Common myeloid progenitor, CD34-positive (primary cell): ENCODE measurements at regions not wholly inside any gene's neighbourhood (a gene's known extent, or its start where the extent isn't known, plus 50 kb on each side); places are given as distances from the start of the nearest gene placed in this dataset.

Experiments used
- CTCF ChIA-PET: fragments of 350-600 bp; sonication (Branson Sonifier 250); formaldehyde crosslinking; loops from one replicate; lab custom pipeline; 2021; ENCODE audit warnings: antibody characterized with exemption; lab: Charles Lee
- POLR2A ChIA-PET: fragments of 350-600 bp; sonication (Branson Sonifier 250); formaldehyde crosslinking; loops from one replicate; lab custom pipeline; 2021; ENCODE audit warnings: antibody characterized with exemption; lab: Charles Lee
- DNase-seq, 3 donors: peaks; one replicate each; pipeline versions ENCODE4 v3.0.0 to v3.0.0-alpha.2; 2013
- H3K27ac ChIP-seq, 2 experiments: 1 replicate in 1 of 2; 2 replicates in 1 of 2; pipeline ENCODE4 v1.7.0; 2013; ENCODE audit warnings: inconsistent platforms in 2 of 2, low read length in 2 of 2, mild to moderate bottlenecking in 2 of 2, low read depth in 1 of 2, moderate library complexity in 1 of 2; ENCODE audit not compliant: severe bottlenecking in 2 of 2, insufficient read depth in 1 of 2, poor library complexity in 1 of 2
- H3K27me3 ChIP-seq, 5 experiments: replicated peaks in 2 of 5; 1 replicate in 3 of 5; 2 replicates in 2 of 5; pipeline versions ENCODE4 v1.6.1 to v1.7.0; 2013; ENCODE audit warnings: low read length in 4 of 5, mild to moderate bottlenecking in 2 of 5, moderate library complexity in 2 of 5, inconsistent platforms in 1 of 5; ENCODE audit not compliant: insufficient read depth in 5 of 5, control insufficient read depth in 4 of 5
- H3K36me3 ChIP-seq, 4 experiments: 1 replicate in 2 of 4; 2 replicates in 2 of 4; pipeline versions ENCODE4 v1.6.1 to v1.7.0; 2013; ENCODE audit warnings: low read length in 3 of 4, control low read depth in 1 of 4, mild to moderate bottlenecking in 1 of 4; ENCODE audit not compliant: control insufficient read depth in 4 of 4, insufficient read depth in 4 of 4
- H3K4me1 ChIP-seq, 4 experiments: 1 replicate in 3 of 4; 2 replicates in 1 of 4; pipeline versions ENCODE4 v1.6.1 to v1.7.1; 2013; ENCODE audit warnings: low read length in 3 of 4, mild to moderate bottlenecking in 3 of 4, control low read depth in 1 of 4, inconsistent platforms in 1 of 4, moderate library complexity in 1 of 4; ENCODE audit not compliant: control insufficient read depth in 4 of 4, insufficient read depth in 4 of 4; ENCODE audit errors: control extremely low read depth in 1 of 4
- H3K4me3 ChIP-seq, 7 experiments: 1 replicate in 4 of 7; 2 replicates in 3 of 7; pipeline versions ENCODE4 v1.5.1 to v1.7.0; 2013; ENCODE audit warnings: mild to moderate bottlenecking in 7 of 7, low read length in 6 of 7, moderate library complexity in 6 of 7, inconsistent platforms in 2 of 7, low read depth in 2 of 7, control low read depth in 1 of 7; ENCODE audit not compliant: insufficient read depth in 4 of 7, control insufficient read depth in 1 of 7; ENCODE audit errors: extremely low read depth in 1 of 7
- H3K9me3 ChIP-seq, 5 experiments: 1 replicate in 4 of 5; 2 replicates in 1 of 5; pipeline versions ENCODE4 v1.6.1 to v1.7.1; 2013; ENCODE audit warnings: low read length in 4 of 5, mild to moderate bottlenecking in 2 of 5, inconsistent platforms in 1 of 5, low read depth in 1 of 5, moderate library complexity in 1 of 5; ENCODE audit not compliant: control insufficient read depth in 4 of 5, insufficient read depth in 2 of 5; ENCODE audit errors: control extremely low read depth in 1 of 5
- WGBS: methylation state at CpG from one replicate; pipeline ENCODE4 v1.1.5; 2013; ENCODE audit not compliant: insufficient coverage; 5-methylcytosine and 5-hydroxymethylcytosine counted together

GRCh38 chr6:125564941-125565340 is 184.5 kb upstream of the HEY2 start:
- no peak overlapping the region for H3K4me3 ChIP-seq
- CTCF ChIA-PET = no interaction called here
- no peaks in the 10 kb centered on the region for H3K4me1 ChIP-seq
- POLR2A ChIA-PET = no interaction called here
- H3K27me3 ChIP-seq = peaks cover 0 to 3% (median 0%) of the 10 kb centered on the region in 5 experiments
- no peak for DNase-seq
- WGBS = 93% methylated on average over 4 of the region's 5 CpGs
- no peaks in the 10 kb centered on the region for H3K36me3 ChIP-seq
- no peaks in the 10 kb centered on the region for H3K9me3 ChIP-seq
- no peak overlapping the region for H3K27ac ChIP-seq

- CTCF ChIA-PET = no interaction called here
- no CpG with 5 or more reads among the region's 1 CpG for WGBS
These were observed 182.0 kb upstream of the HEY2 start for GRCh38 chr6:125567407-125567806.

GRCh38 chr6:125568609-125569008 is 180.8 kb upstream of the HEY2 start:
- WGBS = no CpG with 5 or more reads among the region's 4 CpGs
- Histone ChIP-seq H3K4me3 (no peak overlapping the region), H3K27me3 (peaks cover 0 to 3% (median 0%) of the 10 kb centered on the region in 5 experiments), H3K4me1 (no peaks in the 10 kb centered on the region), H3K9me3 (no peaks in the 10 kb centered on the region), H3K27ac (no peak overlapping the region), H3K36me3 (no peaks in the 10 kb centered on the region)
- ChIA-PET POLR2A (no interaction called here), CTCF (no interaction called here)
- no peak for DNase-seq

More at GRCh38 chr6:125567407-125567806, 182.0 kb upstream of the HEY2 start:
- no peak for DNase-seq
- H3K4me3 ChIP-seq = no peak overlapping the region
- no peak overlapping the region for H3K27ac ChIP-seq
- no peaks in the 10 kb centered on the region for H3K4me1 ChIP-seq
- H3K9me3 ChIP-seq = no peaks in the 10 kb centered on the region
- H3K36me3 ChIP-seq = no peaks in the 10 kb centered on the region
- POLR2A ChIA-PET = no interaction called here
- H3K27me3 ChIP-seq = peaks cover 0 to 3% (median 0%) of the 10 kb centered on the region in 5 experiments

GRCh38 chr6:125570526-125570925 is 178.9 kb upstream of the HEY2 start:
- POLR2A ChIA-PET = interaction anchor here (0.6 kb wide), 1 partner anchor 92 kb away, joined by 3 read pairs; no protein-coding TSS in a partner anchor
- no peaks in the 10 kb centered on the region for H3K4me1 ChIP-seq
- no peaks in the 10 kb centered on the region for H3K9me3 ChIP-seq
- H3K27ac ChIP-seq = no peak overlapping the region
- H3K27me3 ChIP-seq = peaks cover 0 to 2% (median 0%) of the 10 kb centered on the region in 5 experiments
- 91% methylated on average over 2 of the region's 2 CpGs for WGBS
- H3K4me3 ChIP-seq = no peak overlapping the region
- CTCF ChIA-PET = no interaction called here
- no peak for DNase-seq
- H3K36me3 ChIP-seq = no peaks in the 10 kb centered on the region

GRCh38 chr6:125571207-125571755 is 178.2 kb upstream of the HEY2 start:
- Histone ChIP-seq H3K27me3 (peaks cover 0 to 2% (median 0%) of the 10 kb centered on the region in 5 experiments), H3K27ac (no peak overlapping the region), H3K9me3 (no peaks in the 10 kb centered on the region), H3K36me3 (no peaks in the 10 kb centered on the region), H3K4me3 (no peak overlapping the region), H3K4me1 (no peaks in the 10 kb centered on the region)
- ChIA-PET POLR2A (interaction anchor here (0.6 kb wide), 1 partner anchor 91 kb away, joined by 3 read pairs; no protein-coding TSS in a partner anchor), CTCF (no interaction called here)
- 91% methylated on average over 2 of the region's 2 CpGs for WGBS
- DNase-seq = no peak

GRCh38 chr6:125574604-125575003 is 174.8 kb upstream of the HEY2 start:
- ChIA-PET CTCF (no interaction called here), POLR2A (no interaction called here)
- peaks cover 0 to 2% (median 0%) of the 10 kb centered on the region in 5 experiments for H3K27me3 ChIP-seq

GRCh38 chr6:125577124-125577662 is 172.2 kb upstream of the HEY2 start:
- Histone ChIP-seq H3K4me3 (no peak overlapping the region), H3K4me1 (no peaks in the 10 kb centered on the region), H3K9me3 (no peaks in the 10 kb centered on the region), H3K36me3 (no peaks in the 10 kb centered on the region), H3K27me3 (peaks cover 0 to 5% (median 0%) of the 10 kb centered on the region in 5 experiments), H3K27ac (no peak overlapping the region)
- CTCF ChIA-PET = no interaction called here
- DNase-seq = no peak
- WGBS = 100% methylated on average over 1 of the region's 3 CpGs
- POLR2A ChIA-PET = no interaction called here

More at GRCh38 chr6:125574604-125575003, 174.8 kb upstream of the HEY2 start:
- no peak for DNase-seq
- no peaks in the 10 kb centered on the region for H3K4me1 ChIP-seq
- no peaks in the 10 kb centered on the region for H3K9me3 ChIP-seq
- H3K36me3 ChIP-seq = no peaks in the 10 kb centered on the region
- 87% methylated on average over 6 of the region's 7 CpGs for WGBS
- no peak overlapping the region for H3K27ac ChIP-seq
- no peak overlapping the region for H3K4me3 ChIP-seq
